WTC11 (cell line): ENCODE measurements at regions not wholly inside any gene's neighbourhood (a gene's known extent, or its start where the extent isn't known, plus 50 kb on each side); places are given as distances from the start of the nearest gene placed in this dataset.

ENCODE experiments used
- CREB1 ChIP-seq: sonication (generic); formaldehyde crosslinking; IDR thresholded peaks from 2 replicates; pipeline ENCODE4 v1.8.0; 2023; ENCODE audit warnings: mild to moderate bottlenecking, missing genetic modification reagents
- CTCF ChIP-seq: fragments of 200-600 bp; IDR thresholded peaks from 2 replicates; pipeline ENCODE4 v1.8.0; 2022; ENCODE audit warnings: antibody characterized with exemption
- ETV6 ChIP-seq: sonication (generic); formaldehyde crosslinking; IDR thresholded peaks from 2 replicates; pipeline ENCODE4 v1.8.1; 2022; ENCODE audit warnings: mild to moderate bottlenecking, missing genetic modification reagents
- JUN ChIP-seq: sonication (generic); formaldehyde crosslinking; IDR thresholded peaks from 2 replicates; pipeline ENCODE4 v1.8.0; 2023; ENCODE audit warnings: mild to moderate bottlenecking, missing genetic modification reagents
- NR2C2 ChIP-seq: sonication (generic); formaldehyde crosslinking; IDR thresholded peaks from 2 replicates; pipeline ENCODE4 v1.8.0; 2022; ENCODE audit warnings: mild to moderate bottlenecking, missing genetic modification reagents
- TCF7 ChIP-seq: sonication (generic); formaldehyde crosslinking; IDR thresholded peaks from 2 replicates; pipeline ENCODE4 v1.8.0; 2022; ENCODE audit warnings: mild to moderate bottlenecking, low read depth, missing genetic modification reagents, moderate library complexity
- TEAD4 ChIP-seq: sonication (generic); formaldehyde crosslinking; IDR thresholded peaks from 2 replicates; pipeline ENCODE4 v1.8.0; 2022; ENCODE audit warnings: mild to moderate bottlenecking, missing genetic modification reagents
- ZBTB21 ChIP-seq: sonication (generic); formaldehyde crosslinking; IDR thresholded peaks from 2 replicates; pipeline ENCODE4 v1.8.1; 2023; ENCODE audit warnings: mild to moderate bottlenecking, missing genetic modification reagents, borderline replicate concordance
- ZNF138 ChIP-seq: sonication (generic); formaldehyde crosslinking; conservative IDR thresholded peaks from 2 replicates; pipeline ENCODE4 v1.8.1; 2022; ENCODE audit warnings: mild to moderate bottlenecking, moderate library complexity, missing genetic modification reagents
- ZNF263 ChIP-seq: sonication (generic); formaldehyde crosslinking; IDR thresholded peaks from 2 replicates; pipeline ENCODE4 v1.8.1; 2022; ENCODE audit warnings: low read depth, mild to moderate bottlenecking, moderate library complexity, missing genetic modification reagents
- TF ChIP-seq, protein P1 (sequence below): sonication (generic); formaldehyde crosslinking; IDR thresholded peaks from 2 replicates; pipeline ENCODE4 v1.8.1; 2023; ENCODE audit warnings: mild to moderate bottlenecking, missing genetic modification reagents, moderate library complexity

DNA sequence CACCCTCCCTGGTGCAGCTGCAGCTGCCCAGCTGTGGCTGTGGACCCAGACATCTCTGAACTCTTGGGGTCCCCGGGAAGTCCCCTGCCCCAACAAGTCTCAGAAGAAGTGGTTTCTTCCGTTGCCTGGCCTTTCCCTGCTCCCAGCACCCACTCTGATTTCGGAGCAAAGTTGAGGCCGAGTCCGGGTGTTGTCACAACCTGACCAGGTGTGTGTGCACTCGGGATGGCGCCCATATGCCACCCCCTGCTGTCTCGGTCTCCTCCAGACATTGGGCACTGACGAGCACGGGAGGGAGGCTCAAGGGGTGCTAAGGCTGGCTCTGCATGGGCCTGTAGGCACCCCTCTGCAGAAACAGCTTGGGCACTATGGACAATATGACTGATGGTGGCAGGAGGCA is 1055.3 kb downstream of the REEP3 start:
- TF ChIP-seq, protein P1, sequence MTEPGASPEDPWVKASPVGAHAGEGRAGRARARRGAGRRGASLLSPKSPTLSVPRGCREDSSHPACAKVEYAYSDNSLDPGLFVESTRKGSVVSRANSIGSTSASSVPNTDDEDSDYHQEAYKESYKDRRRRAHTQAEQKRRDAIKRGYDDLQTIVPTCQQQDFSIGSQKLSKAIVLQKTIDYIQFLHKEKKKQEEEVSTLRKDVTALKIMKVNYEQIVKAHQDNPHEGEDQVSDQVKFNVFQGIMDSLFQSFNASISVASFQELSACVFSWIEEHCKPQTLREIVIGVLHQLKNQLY (CRISPR knock-in tag): no peak
- no peak for TF ChIP-seq TCF7 (CRISPR knock-in tag)
- TF ChIP-seq CTCF: no peak
- no peak for TF ChIP-seq ZNF138 (CRISPR knock-in tag)
- TF ChIP-seq ETV6: no peak
- TF ChIP-seq TEAD4 (CRISPR knock-in tag): no peak
- no peak for TF ChIP-seq ZBTB21
- TF ChIP-seq NR2C2 (CRISPR knock-in tag): no peak
- TF ChIP-seq CREB1 (CRISPR knock-in tag): no peak
- TF ChIP-seq ZNF263: no peak
- TF ChIP-seq JUN (CRISPR knock-in tag): no peak
